ENCODE measurements at regions not wholly inside any gene's neighbourhood (a gene's known extent, or its start where the extent isn't known, plus 50 kb on each side); places are given as distances from the start of the nearest gene placed in this dataset.

GRCh38 chr9:88291856-88292255, 96.4 kb upstream of the SPIN1 start:
- Histone ChIP-seq H3K36me3 (no peaks in the 10 kb centered on the region), H3K9me3 (no peaks in the 10 kb centered on the region), H3K4me3 (no peak overlapping the region), H3K4me1 (no peaks in the 10 kb centered on the region), H3K27ac (no peak overlapping the region), H3K27me3 (no peaks in the 10 kb centered on the region)
- DNase-seq (ENCODE audit: low spot score), result no peak
- TF ChIP-seq CTCF (IDR thresholded peaks at IDR 0.05), result no peak

GRCh38 chr9:88291056-88291455, 97.2 kb upstream of the SPIN1 start:
- DNase-seq (ENCODE audit: low spot score), result no peak
- H3K27me3 ChIP-seq, result no peaks in the 10 kb centered on the region
- H3K27ac ChIP-seq, result no peak overlapping the region
- no peak overlapping the region for H3K4me3 ChIP-seq
- H3K4me1 ChIP-seq, result no peaks in the 10 kb centered on the region
- no peak for TF ChIP-seq CTCF (IDR thresholded peaks at IDR 0.05)
- no peaks in the 10 kb centered on the region for H3K9me3 ChIP-seq
- H3K36me3 ChIP-seq, result no peaks in the 10 kb centered on the region

GRCh38 chr9:88289532-88289931, 98.7 kb upstream of the SPIN1 start:
- Histone ChIP-seq H3K4me3 (no peak overlapping the region), H3K4me1 (no peaks in the 10 kb centered on the region), H3K36me3 (no peaks in the 10 kb centered on the region), H3K9me3 (no peaks in the 10 kb centered on the region), H3K27ac (no peak overlapping the region), H3K27me3 (no peaks in the 10 kb centered on the region)
- TF ChIP-seq CTCF (IDR thresholded peaks at IDR 0.05), result no peak
- no peak for DNase-seq (ENCODE audit: low spot score)

- Histone ChIP-seq H3K4me1 (no peaks in the 10 kb centered on the region), H3K27me3 (no peaks in the 10 kb centered on the region), H3K9me3 (no peaks in the 10 kb centered on the region), H3K36me3 (no peaks in the 10 kb centered on the region), H3K4me3 (no peak overlapping the region), H3K27ac (no peak overlapping the region)
- no peak for DNase-seq (ENCODE audit: low spot score)
- TF ChIP-seq CTCF (IDR thresholded peaks at IDR 0.05), result no peak
Measured at GRCh38 chr9:88287972-88288371, 100.3 kb upstream of the SPIN1 start.

- Histone ChIP-seq H3K4me1 (no peaks in the 10 kb centered on the region), H3K27me3 (no peaks in the 10 kb centered on the region), H3K36me3 (no peaks in the 10 kb centered on the region), H3K4me3 (no peak overlapping the region), H3K9me3 (no peaks in the 10 kb centered on the region), H3K27ac (no peak overlapping the region)
- DNase-seq (ENCODE audit: low spot score), result no peak
- TF ChIP-seq CTCF (IDR thresholded peaks at IDR 0.05), result no peak
Measured at GRCh38 chr9:88280816-88281382, 107.3 kb upstream of the SPIN1 start.

- Histone ChIP-seq H3K4me1 (no peaks in the 10 kb centered on the region), H3K27ac (no peak overlapping the region), H3K36me3 (no peaks in the 10 kb centered on the region), H3K4me3 (no peak overlapping the region), H3K9me3 (no peaks in the 10 kb centered on the region), H3K27me3 (no peaks in the 10 kb centered on the region)
- TF ChIP-seq CTCF (IDR thresholded peaks at IDR 0.05), result no peak
- no peak for DNase-seq (ENCODE audit: low spot score)
Measured at GRCh38 chr9:88278036-88278435, 110.2 kb upstream of the SPIN1 start.
